SH-SY5Y (cell line): ENCODE measurements at regions not wholly inside any gene's neighbourhood (a gene's known extent, or its start where the extent isn't known, plus 50 kb on each side); places are given as distances from the start of the nearest gene placed in this dataset.

Experiments
- GATA2 ChIP-seq: IDR thresholded peaks from 2 replicates; pipeline ENCODE4 v1.6.1; 2011; ENCODE audit warnings: mild to moderate bottlenecking, low read depth, low read length
- GATA3 ChIP-seq: IDR thresholded peaks from 2 replicates; pipeline ENCODE4 v1.6.1; 2011; ENCODE audit warnings: low read depth, mild to moderate bottlenecking, low read length, moderate library complexity

- no peak for TF ChIP-seq GATA3
- no peak for TF ChIP-seq GATA2
Measured at GRCh38 chr17:21535686-21536375, 156.5 kb upstream of the KCNJ18 start.
